Heart right ventricle (tissue), 16 donors: ENCODE measurements at regions not wholly inside any gene's neighbourhood (a gene's known extent, or its start where the extent isn't known, plus 50 kb on each side); places are given as distances from the start of the nearest gene placed in this dataset.
"Not testable (repeated sequence)": the region's sequence is repeated elsewhere in the genome, so short reads cannot be mapped to it uniquely, and the experiment has no call there.

ENCODE experiments used
- ATAC-seq, 8 donors: fragments of 200-7000 bp; cut with Tn5 transposase; one replicate each; pipeline ENCODE4 v1.9.1; 2020; ENCODE audit warnings: mild to moderate bottlenecking in 8 of 8, moderate library complexity in 8 of 8, moderate number of reproducible peaks in 1 of 8
- DNase-seq, 2 donors: peaks; one replicate each; pipeline ENCODE4 v3.0.0-alpha.2; 2020
- H3K27ac ChIP-seq, 10 donors: fragments of 200-600 bp; sonication (generic) in 2 of 10; one replicate each; pipeline versions ENCODE4 v1.5.0 to v1.8.0; 2020 to 2022; ENCODE audit warnings: mild to moderate bottlenecking in 3 of 10
- H3K27me3 ChIP-seq, 7 donors: fragments of 200-600 bp; one replicate each; pipeline ENCODE4 v1.8.0; 2021 to 2022; ENCODE audit warnings: mild to moderate bottlenecking in 2 of 7
- H3K36me3 ChIP-seq, 9 donors: fragments of 200-600 bp; sonication (generic) in 1 of 9; one replicate each; pipeline versions ENCODE4 v1.5.0 to v1.8.0; 2020 to 2022; ENCODE audit warnings: mild to moderate bottlenecking in 2 of 9
- H3K4me1 ChIP-seq, 9 donors: fragments of 200-600 bp; sonication (generic) in 1 of 9; one replicate each; pipeline versions ENCODE4 v1.5.0 to v1.8.0; 2020 to 2022; ENCODE audit warnings: mild to moderate bottlenecking in 4 of 9
- H3K4me3 ChIP-seq, 10 donors: fragments of 200-600 bp; sonication (generic) in 2 of 10; one replicate each; pipeline versions ENCODE4 v1.5.0 to v1.8.0; 2020 to 2022; ENCODE audit warnings: mild to moderate bottlenecking in 7 of 10, moderate library complexity in 2 of 10
- H3K9me3 ChIP-seq, 11 donors: fragments of 200-600 bp in 10 of 11; sonication (generic) in 2 of 11; one replicate each; pipeline versions ENCODE4 v1.5.0 to v1.8.0; 2013 to 2022; ENCODE audit warnings: mild to moderate bottlenecking in 2 of 11, control low read depth in 1 of 11, moderate library complexity in 1 of 11
- CTCF ChIP-seq, 9 donors: fragments of 200-600 bp; sonication (generic) in 2 of 9; IDR thresholded peaks; one replicate each; pipeline versions ENCODE4 v1.5.0 to v1.8.0; 2021 to 2022; ENCODE audit warnings: antibody characterized with exemption in 9 of 9, mild to moderate bottlenecking in 5 of 9, moderate library complexity in 1 of 9
- WGBS, 2 donors: extraction: QIAGEN DNeasy Blood & Tissue Kit; methylation state at CpG; one replicate each; pipeline ENCODE4 v1.1.7; 2013; ENCODE audit warnings: inconsistent platforms in 1 of 2; 5-methylcytosine and 5-hydroxymethylcytosine counted together
- intact Hi-C, 10 donors: fragments of 100-400 bp; cut with DNase I; formaldehyde crosslinking; loops; one replicate each; pipeline versions ENCODE4 v1.11.1 to v1.14.2; 2022
- donor health status: Arrhythmogenic right ventricular cardiomyopathy.
- donor health status: ischemic (EF 13 %, LVEDD 7.1; RV severe dilation, severe dysfunction).
- donor health status: healthy with polysubstance abuse.
- donor health status: DM: no; HTN: yes; CAD: no.
- donor health status: DM: no; HTN: no; CAD: no.
- donor health status: ischemic (EF 25% LVEDD 6.9; RV normal size, moderate dysfunction).
- donor health status: ischemic (EF 25% LVEDD 5.7; RV mildly dilated, moderate dysfunction).
- donor health status: healthy.
- donor health status: DM: yes; HTN: yes; CAD: no.
- donor health status: Ischemic cardiomyopathy.
- donor health status: ischemic (EF 35%, LVEDD 5.7; RV mildly dilated, moderate dysfunction).
- donor health status: nonischemic (EF 11% LVEDD 7.7; RV severe dilation, severe dysfunction).
- donor health status: DM: yes; HTN: yes; CAD: no.
- donor health status: PGD.
- donor health status: ischemic (EF 29% LVEDD 5.4; RV normal size, mild dysfunction).
- donor health status: nonischemic (EF 23%, LVEDD 6.1; RV moderate dilation, normal function).

- Histone ChIP-seq H3K4me1 (no peaks in the 10 kb centered on the region), H3K36me3 (no peaks in the 10 kb centered on the region), H3K4me3 (no peak overlapping the region), H3K9me3 (no peaks in the 10 kb centered on the region), H3K27me3 (no peaks in the 10 kb centered on the region), H3K27ac (no peak overlapping the region)
- ATAC-seq = no peak
- 76 to 78% methylated on average over 3 of the region's 3 CpGs for WGBS, 2 donors
- no peak for TF ChIP-seq CTCF (IDR thresholded peaks at IDR 0.05)
- intact Hi-C loops = no loop called here
- no peak for DNase-seq
Observed at GRCh38 chr1:191498825-191499224, 659.4 kb upstream of the RGS18 start.

DNA sequence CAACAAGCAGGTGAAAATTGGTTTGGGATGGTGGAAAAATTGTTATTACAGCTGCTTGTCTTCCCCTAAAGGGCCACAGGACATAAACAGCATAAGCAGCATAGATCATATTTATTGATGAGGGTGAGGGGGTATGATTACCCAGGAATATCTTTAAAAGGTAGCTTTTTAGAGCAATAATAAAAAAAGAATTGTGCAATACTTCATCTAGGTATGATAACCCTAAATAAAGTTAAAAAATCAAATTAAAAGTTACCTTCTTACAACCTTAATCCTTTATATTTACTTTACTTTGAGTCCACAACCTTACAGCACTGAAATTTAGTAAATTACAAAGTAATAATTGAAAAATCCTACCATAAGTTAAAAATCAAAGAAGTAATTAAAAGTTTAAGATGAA is 653.3 kb upstream of the RGS18 start:
- intact Hi-C loops = no loop called here
- DNase-seq (no peak), ATAC-seq (no peak)
- no peaks in the 10 kb centered on the region for H3K36me3 ChIP-seq
- no peak overlapping the region for H3K27ac ChIP-seq
- TF ChIP-seq CTCF (IDR thresholded peaks at IDR 0.05) = no peak
- peaks cover 0 to 6% (median 0%) of the 10 kb centered on the region in 11 donors for H3K9me3 ChIP-seq
- H3K4me3 ChIP-seq = no peak overlapping the region
- no peaks in the 10 kb centered on the region for H3K27me3 ChIP-seq
- H3K4me1 ChIP-seq = no peaks in the 10 kb centered on the region

DNA sequence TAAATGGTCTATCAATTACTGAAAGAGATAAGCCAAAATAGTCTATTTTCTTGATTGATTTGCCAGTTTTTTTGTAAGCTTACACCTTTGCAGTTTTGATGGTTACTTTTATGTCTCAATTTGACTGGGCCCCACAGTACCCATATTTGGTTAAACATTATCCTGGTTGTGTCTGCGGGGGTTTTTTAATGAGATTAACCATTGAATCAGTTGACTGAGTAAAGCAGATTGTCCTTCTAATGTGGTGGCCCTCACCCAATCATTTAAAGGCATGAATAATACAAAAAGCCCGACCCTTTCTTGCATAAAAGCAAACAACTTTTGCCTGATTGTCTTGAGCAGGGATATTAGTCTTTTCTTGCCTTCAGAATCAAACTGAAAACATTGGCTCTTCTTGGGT is 650.0 kb upstream of the RGS18 start:
- no peak for TF ChIP-seq CTCF (IDR thresholded peaks at IDR 0.05)
- peaks cover 0 to 19% (median 2%) of the 10 kb centered on the region in 11 donors for H3K9me3 ChIP-seq
- no peaks in the 10 kb centered on the region for H3K27me3 ChIP-seq
- H3K4me1 ChIP-seq = no peaks in the 10 kb centered on the region
- no peaks in the 10 kb centered on the region for H3K36me3 ChIP-seq
- WGBS, 2 donors = 76 to 80% methylated on average over 2 of the region's 2 CpGs
- no peak overlapping the region for H3K27ac ChIP-seq
- intact Hi-C loops = no loop called here
- H3K4me3 ChIP-seq = no peak overlapping the region
- DNase-seq (no peak), ATAC-seq (no peak)

DNA sequence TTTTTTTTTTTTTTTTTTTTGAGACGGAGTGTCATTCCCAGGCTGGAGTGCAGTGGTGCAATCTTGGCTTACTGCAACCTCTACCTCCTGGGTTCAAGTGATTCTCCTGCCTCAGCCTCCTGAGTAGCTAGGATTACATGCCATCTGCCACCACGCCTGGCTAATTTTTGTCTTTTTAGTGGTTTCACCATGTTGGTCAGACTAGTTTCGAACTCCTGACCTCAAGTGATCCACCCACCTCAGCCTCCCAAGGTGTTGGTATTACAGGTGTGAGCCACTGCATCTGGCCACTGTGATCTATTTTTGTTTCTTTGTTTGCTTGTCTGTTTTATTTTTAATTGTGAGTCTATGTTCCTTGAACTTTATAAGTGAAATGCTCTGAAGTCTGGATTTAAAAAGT is 646.8 kb upstream of the RGS18 start:
- H3K27ac ChIP-seq, H3K4me3 ChIP-seq, ATAC-seq, H3K4me1 ChIP-seq, DNase-seq, H3K36me3 ChIP-seq, H3K27me3 ChIP-seq, intact Hi-C loops: not testable (repeated sequence)
- H3K9me3 ChIP-seq = peaks cover 0 to 24% (median 2%) of the 10 kb centered on the region in 11 donors
- WGBS, 2 donors = 83 to 85% methylated on average over 3 of the region's 3 CpGs

GRCh38 chr1:191517826-191518225 is 640.4 kb upstream of the RGS18 start:
- H3K27ac ChIP-seq = no peak overlapping the region
- TF ChIP-seq CTCF (IDR thresholded peaks at IDR 0.05) = no peak
- no peaks in the 10 kb centered on the region for H3K4me1 ChIP-seq
- no peaks in the 10 kb centered on the region for H3K27me3 ChIP-seq
- intact Hi-C loops = no loop called here
- H3K9me3 ChIP-seq = peaks cover 0 to 13% (median 0%) of the 10 kb centered on the region in 11 donors
- H3K36me3 ChIP-seq = no peaks in the 10 kb centered on the region
- ATAC-seq (no peak), DNase-seq (no peak)
- H3K4me3 ChIP-seq = no peak overlapping the region
